A549 (cell line): ENCODE measurements at regions not wholly inside any gene's neighbourhood (a gene's known extent, or its start where the extent isn't known, plus 50 kb on each side); places are given as distances from the start of the nearest gene placed in this dataset.

Experiments used
- ATAC-seq, 2 experiments: fragments of 200-7000 bp in 1 of 2; fragments of >200 bp in 1 of 2; cut with Nextera tagmentation in 1 of 2; cut with Tn5 transposase in 1 of 2; 3 replicates each; pipeline versions ENCODE4 v1.8.0 to v1.9.1; 2018 to 2020; ENCODE audit warnings: mild to moderate bottlenecking in 1 of 2, moderate library complexity in 1 of 2
- CTCF ChIA-PET: fragments of 300-600 bp; sonication (Branson Sonifier 250); formaldehyde crosslinking; extraction: SDS; loops from one replicate; lab custom pipeline; 2021; ENCODE audit warnings: antibody characterized with exemption, inconsistent platforms; lab: Yijun Ruan, JAX
- POLR2A ChIA-PET: fragments of 350-600 bp; formaldehyde crosslinking; extraction: SDS; loops from one replicate; lab custom pipeline; 2021; ENCODE audit warnings: antibody characterized with exemption, inconsistent platforms; lab: Yijun Ruan, JAX
- DNase-seq, 2 experiments: peaks; one replicate each; pipeline versions ENCODE4 v3.0.0 to v3.0.0-alpha.2; 2011 to 2016; ENCODE audit warnings: low read depth in 1 of 2, low spot score in 1 of 2
- FAIRE-seq: peaks from 2 replicates; lab custom pipeline; 2011; peaks lifted over from hg19 to GRCh38; lab: Jason Lieb, UNC
- H3K27ac ChIP-seq, 2 experiments: fragments of >200 bp; sonication (Bioruptor Twin); formaldehyde crosslinking; 3 replicates each; pipeline ENCODE4 v1.5.1; 2016 to 2017
- H3K4me1 ChIP-seq: fragments of >200 bp; sonication (Bioruptor Twin); formaldehyde crosslinking; 3 replicates; pipeline ENCODE4 v1.6.1; 2016
- H3K4me2 ChIP-seq: fragments of >200 bp; sonication (Bioruptor Twin); formaldehyde crosslinking; 3 replicates; pipeline ENCODE4 v1.6.1; 2016
- H3K4me3 ChIP-seq: fragments of >200 bp; sonication (Bioruptor Twin); formaldehyde crosslinking; 3 replicates; pipeline ENCODE4 v1.5.1; 2016
- H3K9me3 ChIP-seq: fragments of >200 bp; sonication (Bioruptor Twin); formaldehyde crosslinking; 3 replicates; pipeline ENCODE4 v1.6.1; 2016
- ATOH8 ChIP-seq: fragments of 250-450 bp; sonication (Bioruptor Pico); IDR thresholded peaks from 2 replicates; pipeline ENCODE4 v1.5.0; 2020; ENCODE audit warnings: low read depth, mild to moderate bottlenecking, moderate library complexity
- BCL3 ChIP-seq: fragments of >200 bp; sonication (Bioruptor Twin); formaldehyde crosslinking; IDR thresholded peaks from 3 replicates; pipeline ENCODE4 v1.6.1; 2016
- BHLHE40 ChIP-seq: IDR thresholded peaks from 2 replicates; pipeline ENCODE4 v1.6.1; 2012; ENCODE audit warnings: low read depth, low read length, inconsistent platforms
- CBX2 ChIP-seq: fragments of 200-600 bp; sonication (generic); IDR thresholded peaks from 2 replicates; pipeline ENCODE4 v1.6.1; 2016; ENCODE audit warnings: low read depth, mild to moderate bottlenecking, borderline replicate concordance
- CEBPB ChIP-seq, 2 experiments: fragments of >200 bp in 1 of 2; sonication (Bioruptor Twin) in 1 of 2; formaldehyde crosslinking in 1 of 2; IDR thresholded peaks; 2 replicates each; pipeline ENCODE4 v1.6.1; 2012 to 2016
- CHD2 ChIP-seq: fragments of 150-350 bp; IDR thresholded peaks from 2 replicates; pipeline ENCODE4 v1.6.1; 2014; ENCODE audit warnings: low read length; ENCODE audit not compliant: partially characterized antibody
- CHD4 ChIP-seq: fragments of 200-600 bp; sonication (generic); IDR thresholded peaks from 2 replicates; pipeline ENCODE4 v1.6.1; 2016; ENCODE audit warnings: antibody characterized with exemption, mild to moderate bottlenecking, borderline replicate concordance
- EHMT2 ChIP-seq: fragments of 200-600 bp; sonication (generic); IDR thresholded peaks from 2 replicates; pipeline ENCODE4 v1.6.1; 2016; ENCODE audit warnings: antibody characterized with exemption, low read depth, mild to moderate bottlenecking, moderate library complexity
- EP300 ChIP-seq, 2 experiments: fragments of >200 bp; sonication (Bioruptor Twin); formaldehyde crosslinking; IDR thresholded peaks; 2 replicates in 1 of 2; 3 replicates in 1 of 2; pipeline ENCODE4 v1.6.1; 2016 to 2017
- FOSL2 ChIP-seq, 2 experiments: fragments of 450-650 bp in 1 of 2; fragments of >200 bp in 1 of 2; sonication (Bioruptor Twin) in 1 of 2; formaldehyde crosslinking; IDR thresholded peaks; 2 replicates each; pipeline versions ENCODE4 v1.5.0 to v1.6.1; 2016 to 2020; ENCODE audit warnings: mild to moderate bottlenecking in 1 of 2, moderate library complexity in 1 of 2
- HDAC2 ChIP-seq: fragments of 200-600 bp; sonication (generic); IDR thresholded peaks from 2 replicates; pipeline ENCODE4 v1.6.1; 2016
- HES2 ChIP-seq: fragments of >200 bp; sonication (Bioruptor Twin); formaldehyde crosslinking; IDR thresholded peaks from 2 replicates; pipeline ENCODE4 v1.6.1; 2016
- HOXB13 ChIP-seq: fragments of 250-450 bp; sonication (Bioruptor Pico); IDR thresholded peaks from 2 replicates; pipeline ENCODE4 v1.5.0; 2020; ENCODE audit warnings: low read depth, mild to moderate bottlenecking, moderate library complexity
- JUNB ChIP-seq: fragments of >200 bp; sonication (Bioruptor Twin); formaldehyde crosslinking; IDR thresholded peaks from 2 replicates; pipeline ENCODE4 v1.6.1; 2016
- MAZ ChIP-seq: fragments of 150-350 bp; IDR thresholded peaks from 2 replicates; pipeline ENCODE4 v1.6.1; 2014; ENCODE audit warnings: antibody characterized with exemption, low read depth, low read length, borderline replicate concordance
- NFE2L2 ChIP-seq: fragments of 150-350 bp; conservative IDR thresholded peaks from 2 replicates; pipeline ENCODE4 v1.6.1; 2014; ENCODE audit warnings: low read length
- NR3C1 ChIP-seq: fragments of >200 bp; sonication (Bioruptor Twin); formaldehyde crosslinking; IDR thresholded peaks from 3 replicates; pipeline ENCODE4 v1.6.1; 2017
- PBX3 ChIP-seq: IDR thresholded peaks from 2 replicates; pipeline ENCODE4 v1.6.1; 2012
- PHF8 ChIP-seq: fragments of 200-600 bp; sonication (generic); IDR thresholded peaks from 2 replicates; pipeline ENCODE4 v1.6.1; 2016; ENCODE audit warnings: low read depth, mild to moderate bottlenecking, antibody characterized with exemption, moderate library complexity, borderline replicate concordance
- POLR2A ChIP-seq: IDR thresholded peaks from 2 replicates; pipeline ENCODE4 v1.6.1; 2012; ENCODE audit warnings: mild to moderate bottlenecking, low read length
- POLR2AphosphoS2 ChIP-seq: conservative IDR thresholded peaks from 2 replicates; pipeline ENCODE4 v1.6.1; 2012; ENCODE audit warnings: low read length, improper control_type of control experiment, inconsistent platforms
- RAD21 ChIP-seq, 2 experiments: fragments of >200 bp in 1 of 2; sonication (Bioruptor Twin) in 1 of 2; formaldehyde crosslinking in 1 of 2; IDR thresholded peaks in 1 of 2; conservative IDR thresholded peaks in 1 of 2; 2 replicates in 1 of 2; 3 replicates in 1 of 2; pipeline ENCODE4 v1.6.1; 2012 to 2018; ENCODE audit warnings: inconsistent platforms in 1 of 2
- RCOR1 ChIP-seq: fragments of 150-350 bp; IDR thresholded peaks from 2 replicates; pipeline ENCODE4 v1.6.1; 2014; ENCODE audit warnings: antibody characterized with exemption, low read length, low read depth
- REST ChIP-seq: fragments of 200-600 bp; sonication (generic); IDR thresholded peaks from 2 replicates; pipeline ENCODE4 v1.6.1; 2016; ENCODE audit warnings: antibody characterized with exemption, mild to moderate bottlenecking, moderate library complexity
- RFX5 ChIP-seq: fragments of 450-650 bp; IDR thresholded peaks from 2 replicates; pipeline ENCODE4 v1.7.1; 2014; ENCODE audit warnings: antibody characterized with exemption, mild to moderate bottlenecking, moderate library complexity
- RNF2 ChIP-seq: fragments of 200-600 bp; sonication (generic); IDR thresholded peaks from 2 replicates; pipeline ENCODE4 v1.6.1; 2016; ENCODE audit warnings: low read depth, mild to moderate bottlenecking, antibody characterized with exemption, moderate library complexity, borderline replicate concordance
- SMC3 ChIP-seq: fragments of >200 bp; sonication (Bioruptor Twin); formaldehyde crosslinking; IDR thresholded peaks from 3 replicates; pipeline ENCODE4 v1.6.1; 2018; ENCODE audit warnings: inconsistent platforms
- SREBF2 ChIP-seq: fragments of 450-650 bp; IDR thresholded peaks from 2 replicates; pipeline ENCODE4 v1.6.1; 2014; ENCODE audit warnings: mild to moderate bottlenecking, moderate library complexity
- TP53 ChIP-seq: fragments of 250-450 bp; sonication (Bioruptor Pico); IDR thresholded peaks from 2 replicates; pipeline ENCODE4 v1.5.0; 2021; ENCODE audit warnings: mild to moderate bottlenecking, moderate library complexity
- ZC3H11A ChIP-seq: fragments of 450-650 bp; IDR thresholded peaks from 2 replicates; pipeline ENCODE4 v1.6.1; 2014; ENCODE audit warnings: antibody characterized with exemption, mild to moderate bottlenecking
- WGBS: methylation state at CpG from one replicate; pipeline ENCODE4 v1.1.6; 2017; ENCODE audit errors: missing lambda C conversion rate; 5-methylcytosine and 5-hydroxymethylcytosine counted together

- Histone ChIP-seq H3K9me3 (peaks cover 5% of the 10 kb centered on the region; the same call in 1 of the 3 replicates), H3K4me2 (no peak overlapping the region), H3K4me3 (no peak overlapping the region), H3K4me1 (0 out of 3 replicates have a peak, but pooled peaks cover 10% of the 10 kb centered on the region), H3K27ac (no peak overlapping the region)
- WGBS: 77% methylated on average over 10 of the region's 10 CpGs
- ChIA-PET CTCF (no interaction called here), POLR2A (no interaction called here)
- ATAC-seq (no peak), FAIRE-seq (no peak), DNase-seq (no peak)
- no peak for TF ChIP-seq REST
- TF ChIP-seq MAZ: no peak
- no peak for TF ChIP-seq FOSL2 (IDR thresholded peaks at IDR 0.05)
- TF ChIP-seq FOSL2 (CRISPR knock-in tag; IDR thresholded peaks at IDR 0.05): no peak
- no peak for TF ChIP-seq BCL3
- TF ChIP-seq POLR2A: no peak
- TF ChIP-seq JUNB: no peak
- no peak for TF ChIP-seq ZC3H11A
- TF ChIP-seq HES2: no peak
- TF ChIP-seq EP300 (IDR thresholded peaks at IDR 0.05): no peak
- no peak for TF ChIP-seq CEBPB (IDR thresholded peaks at IDR 0.05)
- no peak for TF ChIP-seq TP53
- TF ChIP-seq CHD4: no peak
- TF ChIP-seq CHD2: no peak
- no peak for TF ChIP-seq SREBF2
- no peak for TF ChIP-seq RNF2
- no peak for TF ChIP-seq RAD21 (conservative IDR thresholded peaks at IDR 0.05 in 1 of 2, IDR thresholded peaks at IDR 0.05 in 1 of 2)
Observed at GRCh38 chr5:103498800-103499551, 63.6 kb downstream of the NUDT12 start.

- TF ChIP-seq BHLHE40 (no peak), HOXB13 (CRISPR knock-in tag) (no peak), NFE2L2 (no peak), NR3C1 (no peak), EHMT2 (no peak), RFX5 (no peak), CBX2 (no peak), POLR2AphosphoS2 (no peak), RCOR1 (no peak), ZC3H11A (no peak), ATOH8 (no peak), RAD21 (conservative IDR thresholded peaks at IDR 0.05 in 1 of 2, IDR thresholded peaks at IDR 0.05 in 1 of 2) (no peak), BCL3 (no peak), PHF8 (no peak), HDAC2 (no peak), SMC3 (no peak), JUNB (no peak), PBX3 (no peak), SREBF2 (no peak), POLR2A (no peak)
- 60% methylated on average over 1 of the region's 1 CpG for WGBS
- ATAC-seq (no peak), FAIRE-seq (no peak), DNase-seq (no peak)
- ChIA-PET POLR2A (no interaction called here), CTCF (no interaction called here)
- Histone ChIP-seq H3K4me3 (no peak overlapping the region), H3K27ac (no peak overlapping the region), H3K9me3 (peaks cover 5% of the 10 kb centered on the region; the same call in 1 of the 3 replicates), H3K4me1 (0 out of 3 replicates have a peak, but pooled peaks cover 6% of the 10 kb centered on the region), H3K4me2 (no peak overlapping the region)
Observed at GRCh38 chr5:103498211-103498610, 64.4 kb downstream of the NUDT12 start.
